ENCODE measurements at regions not wholly inside any gene's neighbourhood (a gene's known extent, or its start where the extent isn't known, plus 50 kb on each side); places are given as distances from the start of the nearest gene placed in this dataset.

GRCh38 chr22:47228767-47229166 is 466.3 kb downstream of the TBC1D22A start:
- H3K27me3 ChIP-seq (ENCODE audit: insufficient read depth, low read length) = no peaks in the 10 kb centered on the region
- ChIA-PET POLR2A (no interaction called here), CTCF (no interaction called here), RAD21 (ENCODE audit: low non-redundant PET in 1 of 2, low total read pairs in 2 of 2, uncharacterized antibody in 2 of 2, unreplicated experiment in 2 of 2) (no interaction called here)
- no peak overlapping the region for H3K4me2 ChIP-seq (ENCODE audit: low read length)
- no peak overlapping the region for H2AFZ ChIP-seq (ENCODE audit: low read depth, low read length, poor library complexity, severe bottlenecking)
- intact Hi-C loops (cut with micrococcal nuclease) = no loop called here
- H3K9me3 ChIP-seq (ENCODE audit: control insufficient read depth in 1 of 2, insufficient read depth in 1 of 2, low read depth in 1 of 2, low read length in 2 of 2) = peaks cover 0 to 6% of the 10 kb centered on the region in 2 experiments; a peak in 2 of 4 replicates
- no peak overlapping the region for H3K9ac ChIP-seq (ENCODE audit: low read length)
- BruUV-seq (replicated peaks) = no TSS peak
- no peaks in the 10 kb centered on the region for H3K4me1 ChIP-seq (ENCODE audit: control insufficient read depth in 1 of 2, insufficient read depth in 2 of 2, low read length in 2 of 2)
- H3K4me3 ChIP-seq (replicated peaks in 1 of 2; ENCODE audit: low read depth in 1 of 2, low read length in 2 of 2) = no peak overlapping the region
- TF ChIP-seq YY1 (IDR thresholded peaks at IDR 0.05; ENCODE audit: extremely low read depth, insufficient replicate concordance, low read depth, low read length) = no peak
- no peak for TF ChIP-seq EZH2 (IDR thresholded peaks at IDR 0.05)
- TF ChIP-seq ZFX (IDR thresholded peaks at IDR 0.05) = no peak
- no peak for TF ChIP-seq SIN3A (IDR thresholded peaks at IDR 0.05; ENCODE audit: low read depth)
- no peak for TF ChIP-seq FOSL1 (IDR thresholded peaks at IDR 0.05; ENCODE audit: low read depth)
- TF ChIP-seq POLR2A (IDR thresholded peaks at IDR 0.05; ENCODE audit: borderline replicate concordance, extremely low read depth, insufficient read depth, insufficient read length) = no peak
- no peak for TF ChIP-seq TCF7L2 (IDR thresholded peaks at IDR 0.05; ENCODE audit: borderline replicate concordance, extremely low read depth, insufficient read depth, insufficient read length)
- TF ChIP-seq CBX3 (IDR thresholded peaks at IDR 0.05; ENCODE audit: low read depth) = no peak
- no peak for TF ChIP-seq ELF1 (IDR thresholded peaks at IDR 0.05; ENCODE audit: borderline replicate concordance, low read depth)
- no peak for TF ChIP-seq CTCF (IDR thresholded peaks at IDR 0.05 in 2 of 3, conservative IDR thresholded peaks at IDR 0.05 in 1 of 3; ENCODE audit: borderline replicate concordance in 1 of 3, insufficient read depth in 1 of 3, low read depth in 2 of 3, low read length in 2 of 3)
- TF ChIP-seq MAX (IDR thresholded peaks at IDR 0.05) = no peak
- TF ChIP-seq JUND (IDR thresholded peaks at IDR 0.05) = no peak
- no peak for TF ChIP-seq EZH2phosphoT487 (IDR thresholded peaks at IDR 0.05; ENCODE audit: borderline replicate concordance)
- TF ChIP-seq ZNF274 (IDR thresholded peaks at IDR 0.05; ENCODE audit: low read depth, low read length) = no peak
- no peak for TF ChIP-seq CEBPB (IDR thresholded peaks at IDR 0.05; ENCODE audit: low read depth)
- H3K27ac ChIP-seq (ENCODE audit: low read depth, low read length) = no peak overlapping the region
- H3K36me3 ChIP-seq (ENCODE audit: control insufficient read depth in 1 of 2, insufficient read depth in 2 of 2, low read length in 2 of 2) = no peaks in the 10 kb centered on the region
- no peaks in the 10 kb centered on the region for H3K9me2 ChIP-seq (ENCODE audit: insufficient read depth)
- DNase-seq (ENCODE audit: low read depth, low spot score) (no peak), ATAC-seq (no peak)
- no peaks in the 10 kb centered on the region for H3K79me2 ChIP-seq (ENCODE audit: insufficient read depth, low read length)
- no peaks in the 10 kb centered on the region for H4K20me1 ChIP-seq (ENCODE audit: insufficient read depth)
